Tibial artery (tissue), 4 donors: ENCODE measurements at regions not wholly inside any gene's neighbourhood (a gene's known extent, or its start where the extent isn't known, plus 50 kb on each side); places are given as distances from the start of the nearest gene placed in this dataset.

Experiments used
- DNase-seq, 2 donors: peaks; one replicate each; pipeline ENCODE4 v3.0.0-alpha.2; 2019
- H3K27ac ChIP-seq, 2 donors: fragments of 200-600 bp; sonication (generic) in 1 of 2; 1 replicate in 1 of 2; 2 replicates in 1 of 2; pipeline ENCODE4 v1.5.1; 2018 to 2019; ENCODE audit warnings: mild to moderate bottlenecking in 1 of 2
- H3K27me3 ChIP-seq, 2 donors: fragments of 200-600 bp; sonication (generic) in 1 of 2; one replicate each; pipeline versions ENCODE4 v1.5.1 to v1.6.0; 2016 to 2019
- H3K36me3 ChIP-seq, 3 donors: fragments of 200-600 bp; sonication (generic) in 2 of 3; one replicate each; pipeline ENCODE4 v1.5.1; 2016 to 2019; ENCODE audit warnings: mild to moderate bottlenecking in 2 of 3
- H3K4me1 ChIP-seq, 4 donors: fragments of 200-600 bp; sonication (generic) in 2 of 4; 1 replicate in 3 of 4; 2 replicates in 1 of 4; pipeline ENCODE4 v1.5.1; 2016 to 2019
- H3K4me3 ChIP-seq, 2 donors: fragments of 200-600 bp; sonication (generic) in 1 of 2; 1 replicate in 1 of 2; 2 replicates in 1 of 2; pipeline ENCODE4 v1.5.1; 2018 to 2019; ENCODE audit warnings: mild to moderate bottlenecking in 2 of 2
- H3K9me3 ChIP-seq, 3 donors: fragments of 200-600 bp; sonication (generic) in 1 of 3; one replicate each; pipeline ENCODE4 v1.5.1; 2016 to 2019
- intact Hi-C: fragments of 100-400 bp; cut with DNase I; formaldehyde crosslinking; loops from one replicate; pipeline ENCODE4 v1.15.0; 2023; ENCODE audit warnings: low total_unique reads
- TF ChIP-seq, protein P1 (sequence below), 2 experiments: fragments of 200-600 bp in 1 of 2; fragments of 450-650 bp in 1 of 2; IDR thresholded peaks; one replicate each; pipeline ENCODE4 v1.5.1; 2017 to 2019; ENCODE audit warnings: antibody characterized with exemption in 2 of 2, mild to moderate bottlenecking in 1 of 2, moderate library complexity in 1 of 2

DNA sequence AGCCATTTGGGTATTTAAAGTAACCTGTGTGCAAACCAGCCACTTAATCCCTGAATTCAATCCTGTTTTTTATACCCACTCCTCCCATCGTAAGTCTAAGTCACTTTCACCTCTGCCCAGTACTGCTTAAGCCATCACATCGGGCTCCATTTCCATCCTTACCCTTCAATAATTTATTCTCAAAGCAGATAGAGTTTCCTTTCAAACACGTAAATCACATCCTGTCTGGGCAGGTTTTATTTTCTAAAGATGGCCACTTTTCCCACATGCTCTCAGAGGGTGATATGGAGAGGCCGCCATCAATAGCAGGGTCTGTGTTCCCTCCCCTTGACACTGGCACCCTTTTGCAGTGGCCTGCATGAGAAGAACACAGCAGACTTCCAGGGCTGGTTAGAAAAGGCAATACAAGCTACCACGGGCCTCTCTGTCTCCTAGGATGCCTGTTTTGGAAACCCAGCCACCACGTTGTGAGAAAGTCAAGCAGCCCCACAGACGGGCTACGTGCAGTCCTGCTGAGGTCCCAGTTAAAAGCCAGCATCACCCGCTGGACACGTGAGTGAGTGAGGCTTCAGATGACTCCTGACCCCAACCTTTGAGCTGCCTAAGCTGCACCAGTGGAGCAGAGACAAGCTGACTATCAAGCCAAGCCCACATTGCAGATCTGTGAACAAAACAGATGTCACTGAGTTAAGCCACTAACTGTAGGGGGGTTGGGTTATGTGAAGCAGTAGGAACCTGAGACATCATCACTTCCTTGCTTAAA lies 241.8 kb upstream of the SLCO3A1 start:
- H3K27me3 ChIP-seq = no peaks in the 10 kb centered on the region
- H3K9me3 ChIP-seq = no peaks in the 10 kb centered on the region
- intact Hi-C loops = no loop called here
- TF ChIP-seq, protein P1, sequence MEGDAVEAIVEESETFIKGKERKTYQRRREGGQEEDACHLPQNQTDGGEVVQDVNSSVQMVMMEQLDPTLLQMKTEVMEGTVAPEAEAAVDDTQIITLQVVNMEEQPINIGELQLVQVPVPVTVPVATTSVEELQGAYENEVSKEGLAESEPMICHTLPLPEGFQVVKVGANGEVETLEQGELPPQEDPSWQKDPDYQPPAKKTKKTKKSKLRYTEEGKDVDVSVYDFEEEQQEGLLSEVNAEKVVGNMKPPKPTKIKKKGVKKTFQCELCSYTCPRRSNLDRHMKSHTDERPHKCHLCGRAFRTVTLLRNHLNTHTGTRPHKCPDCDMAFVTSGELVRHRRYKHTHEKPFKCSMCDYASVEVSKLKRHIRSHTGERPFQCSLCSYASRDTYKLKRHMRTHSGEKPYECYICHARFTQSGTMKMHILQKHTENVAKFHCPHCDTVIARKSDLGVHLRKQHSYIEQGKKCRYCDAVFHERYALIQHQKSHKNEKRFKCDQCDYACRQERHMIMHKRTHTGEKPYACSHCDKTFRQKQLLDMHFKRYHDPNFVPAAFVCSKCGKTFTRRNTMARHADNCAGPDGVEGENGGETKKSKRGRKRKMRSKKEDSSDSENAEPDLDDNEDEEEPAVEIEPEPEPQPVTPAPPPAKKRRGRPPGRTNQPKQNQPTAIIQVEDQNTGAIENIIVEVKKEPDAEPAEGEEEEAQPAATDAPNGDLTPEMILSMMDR (IDR thresholded peaks at IDR 0.05) = no peak
- H3K4me1 ChIP-seq = no peaks in the 10 kb centered on the region
- no peaks in the 10 kb centered on the region for H3K36me3 ChIP-seq
- no peak overlapping the region for H3K27ac ChIP-seq
- H3K4me3 ChIP-seq = no peak overlapping the region
- no peak for DNase-seq

- TF ChIP-seq, protein P1 (IDR thresholded peaks at IDR 0.05) = no peak
- Histone ChIP-seq H3K27ac (no peak overlapping the region), H3K9me3 (no peaks in the 10 kb centered on the region), H3K27me3 (no peaks in the 10 kb centered on the region), H3K4me1 (no peaks in the 10 kb centered on the region), H3K36me3 (no peaks in the 10 kb centered on the region), H3K4me3 (no peak overlapping the region)
- intact Hi-C loops = no loop called here
- no peak for DNase-seq
Measured at GRCh38 chr15:91620229-91620628, 233.3 kb upstream of the SLCO3A1 start.

- H3K27ac ChIP-seq = no peak overlapping the region
- no peak overlapping the region for H3K4me3 ChIP-seq
- H3K27me3 ChIP-seq = no peaks in the 10 kb centered on the region
- DNase-seq = no peak
- peaks cover 0 to under 1% (median 0%) of the 10 kb centered on the region in 4 donors for H3K4me1 ChIP-seq
- TF ChIP-seq, protein P1 (IDR thresholded peaks at IDR 0.05) = no peak
- H3K36me3 ChIP-seq = no peaks in the 10 kb centered on the region
- intact Hi-C loops = no loop called here
- no peaks in the 10 kb centered on the region for H3K9me3 ChIP-seq
Measured at GRCh38 chr15:91622235-91622634, 231.3 kb upstream of the SLCO3A1 start.

DNA sequence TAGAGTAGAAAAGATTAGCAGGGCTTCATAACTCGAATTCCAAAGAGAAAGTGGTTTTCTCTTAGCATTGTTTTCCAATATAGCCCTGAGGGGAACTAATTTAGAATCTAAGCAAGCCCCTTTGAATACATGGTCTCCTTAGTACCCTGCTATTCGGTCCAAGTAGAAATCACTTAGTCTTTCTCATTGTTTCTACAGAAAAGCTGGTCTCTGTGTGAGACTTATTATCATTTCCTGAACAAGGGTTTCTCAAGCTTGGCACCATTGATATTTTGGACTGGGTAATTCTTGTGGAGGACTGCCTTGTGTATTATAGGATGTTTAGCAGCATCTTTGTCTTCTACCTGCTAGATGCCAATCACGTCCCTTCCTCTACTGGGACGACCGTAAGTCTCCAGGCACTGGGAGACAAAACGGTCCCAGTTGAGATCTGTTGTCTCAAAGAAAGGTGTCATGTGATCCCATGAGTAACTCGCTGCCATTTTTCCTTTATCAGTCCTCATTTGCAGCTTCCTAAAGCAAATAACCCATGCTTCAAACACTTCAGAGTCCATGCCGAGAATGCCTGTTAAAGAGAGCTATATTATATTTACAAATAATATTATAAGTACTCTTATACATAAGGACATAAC lies 230.7 kb upstream of the SLCO3A1 start:
- Histone ChIP-seq H3K4me1 (peaks cover 0 to 6% (median 0%) of the 10 kb centered on the region in 4 donors), H3K27ac (no peak overlapping the region), H3K36me3 (no peaks in the 10 kb centered on the region), H3K27me3 (no peaks in the 10 kb centered on the region), H3K4me3 (no peak overlapping the region), H3K9me3 (no peaks in the 10 kb centered on the region)
- no peak for DNase-seq
- TF ChIP-seq, protein P1 (IDR thresholded peaks at IDR 0.05) = no peak
- intact Hi-C loops = no loop called here

- Histone ChIP-seq H3K27me3 (no peaks in the 10 kb centered on the region), H3K4me1 (peaks cover 0 to 7% (median 0%) of the 10 kb centered on the region in 4 donors), H3K4me3 (no peak overlapping the region), H3K9me3 (no peaks in the 10 kb centered on the region), H3K36me3 (no peaks in the 10 kb centered on the region), H3K27ac (no peak overlapping the region)
- intact Hi-C loops = no loop called here
- DNase-seq = no peak
- TF ChIP-seq, protein P1 (IDR thresholded peaks at IDR 0.05) = no peak
Measured at GRCh38 chr15:91624353-91624968, 229.0 kb upstream of the SLCO3A1 start.
